ENCODE measurements at regions not wholly inside any gene's neighbourhood (a gene's known extent, or its start where the extent isn't known, plus 50 kb on each side); places are given as distances from the start of the nearest gene placed in this dataset.

GRCh38 chr16:59161679-59162078, 427.6 kb upstream of the GOT2 start:
- no peak for TF ChIP-seq CTCF (IDR thresholded peaks at IDR 0.05; ENCODE audit: low read depth, low read length, poor library complexity, severe bottlenecking)
- no peak for TF ChIP-seq EZH2phosphoT487 (IDR thresholded peaks at IDR 0.05; ENCODE audit: borderline replicate concordance, low read length)
- no peak overlapping the region for H3K4me3 ChIP-seq (ENCODE audit: low read length)
- no peaks in the 10 kb centered on the region for H3K79me2 ChIP-seq (ENCODE audit: control insufficient read depth, low read length)
- no peaks in the 10 kb centered on the region for H3K9me2 ChIP-seq (replicated peaks; ENCODE audit: control insufficient read depth, low read length)
- H3K4me2 ChIP-seq (ENCODE audit: low read length), result no peak overlapping the region
- no peaks in the 10 kb centered on the region for H3K36me3 ChIP-seq (ENCODE audit: control insufficient read depth, low read length)
- H3K9me3 ChIP-seq (ENCODE audit: control insufficient read depth, insufficient read depth, low read length), result no peaks in the 10 kb centered on the region
- H3K27ac ChIP-seq (ENCODE audit: low read depth, low read length), result no peak overlapping the region
- no peaks in the 10 kb centered on the region for H3K27me3 ChIP-seq (ENCODE audit: control insufficient read depth, low read length)
- H3F3A ChIP-seq (ENCODE audit: control insufficient read depth, insufficient read depth), result no peaks in the 10 kb centered on the region
- H4K20me1 ChIP-seq (ENCODE audit: control insufficient read depth, insufficient read depth, low read depth, low read length), result no peaks in the 10 kb centered on the region
- H3K4me1 ChIP-seq (ENCODE audit: control insufficient read depth, low read length), result no peaks in the 10 kb centered on the region

GRCh38 chr16:59154295-59154694, 420.2 kb upstream of the GOT2 start:
- no peaks in the 10 kb centered on the region for H3K4me1 ChIP-seq (ENCODE audit: control insufficient read depth, low read length)
- no peaks in the 10 kb centered on the region for H3K79me2 ChIP-seq (ENCODE audit: control insufficient read depth, low read length)
- H3K27me3 ChIP-seq (ENCODE audit: control insufficient read depth, low read length), result no peaks in the 10 kb centered on the region
- no peak overlapping the region for H3K27ac ChIP-seq (ENCODE audit: low read depth, low read length)
- no peak for TF ChIP-seq EZH2phosphoT487 (IDR thresholded peaks at IDR 0.05; ENCODE audit: borderline replicate concordance, low read length)
- no peak for TF ChIP-seq CTCF (IDR thresholded peaks at IDR 0.05; ENCODE audit: low read depth, low read length, poor library complexity, severe bottlenecking)
- H4K20me1 ChIP-seq (ENCODE audit: control insufficient read depth, insufficient read depth, low read depth, low read length), result no peaks in the 10 kb centered on the region
- H3K9me2 ChIP-seq (replicated peaks; ENCODE audit: control insufficient read depth, low read length), result no peaks in the 10 kb centered on the region
- no peaks in the 10 kb centered on the region for H3K36me3 ChIP-seq (ENCODE audit: control insufficient read depth, low read length)
- H3K4me2 ChIP-seq (ENCODE audit: low read length), result no peak overlapping the region
- H3K9me3 ChIP-seq (ENCODE audit: control insufficient read depth, insufficient read depth, low read length), result no peaks in the 10 kb centered on the region
- no peak overlapping the region for H3K4me3 ChIP-seq (ENCODE audit: low read length)
- no peaks in the 10 kb centered on the region for H3F3A ChIP-seq (ENCODE audit: control insufficient read depth, insufficient read depth)

- Histone ChIP-seq H3F3A (ENCODE audit: control insufficient read depth, insufficient read depth) (no peaks in the 10 kb centered on the region), H4K20me1 (ENCODE audit: control insufficient read depth, insufficient read depth, low read depth, low read length) (no peaks in the 10 kb centered on the region), H3K4me1 (ENCODE audit: control insufficient read depth, low read length) (no peaks in the 10 kb centered on the region), H3K9me3 (ENCODE audit: control insufficient read depth, insufficient read depth, low read length) (no peaks in the 10 kb centered on the region), H3K9me2 (replicated peaks; ENCODE audit: control insufficient read depth, low read length) (no peaks in the 10 kb centered on the region), H3K27ac (ENCODE audit: low read depth, low read length) (no peak overlapping the region), H3K4me3 (ENCODE audit: low read length) (no peak overlapping the region), H3K4me2 (ENCODE audit: low read length) (no peak overlapping the region), H3K27me3 (ENCODE audit: control insufficient read depth, low read length) (0 out of 2 replicates have a peak, but pooled peaks cover 2% of the 10 kb centered on the region), H3K79me2 (ENCODE audit: control insufficient read depth, low read length) (no peaks in the 10 kb centered on the region), H3K36me3 (ENCODE audit: control insufficient read depth, low read length) (no peaks in the 10 kb centered on the region)
- TF ChIP-seq CTCF (IDR thresholded peaks at IDR 0.05; ENCODE audit: low read depth, low read length, poor library complexity, severe bottlenecking) (no peak), EZH2phosphoT487 (IDR thresholded peaks at IDR 0.05; ENCODE audit: borderline replicate concordance, low read length) (no peak)
These were observed 414.6 kb upstream of the GOT2 start for GRCh38 chr16:59148769-59149155.

All from DOHH2 (cell line).